Endodermal cell (in vitro differentiated cells): ENCODE measurements at regions not wholly inside any gene's neighbourhood (a gene's known extent, or its start where the extent isn't known, plus 50 kb on each side); places are given as distances from the start of the nearest gene placed in this dataset.

Source experiments
- DNase-seq: peaks from one replicate; pipeline ENCODE4 v3.0.0-alpha.2; 2017
- H3K27ac ChIP-seq: 2 replicates; pipeline ENCODE4 v1.5.1; 2013; ENCODE audit warnings: mild to moderate bottlenecking, low read depth, low read length, moderate library complexity
- H3K27me3 ChIP-seq: 2 replicates; pipeline ENCODE4 v1.6.1; 2013; ENCODE audit warnings: mild to moderate bottlenecking, low read length, moderate library complexity; ENCODE audit not compliant: insufficient read depth, control insufficient read depth, poor library complexity, severe bottlenecking
- H3K36me3 ChIP-seq: 2 replicates; pipeline ENCODE4 v1.7.0; 2013; ENCODE audit warnings: mild to moderate bottlenecking, low read length, moderate library complexity; ENCODE audit not compliant: control insufficient read depth, insufficient read depth
- H3K4me1 ChIP-seq: one replicate; pipeline ENCODE4 v1.7.0; 2013; ENCODE audit warnings: low read length; ENCODE audit not compliant: control insufficient read depth, insufficient read depth
- H3K4me3 ChIP-seq: 2 replicates; pipeline ENCODE4 v1.5.1; 2013; ENCODE audit warnings: mild to moderate bottlenecking, low read length, moderate library complexity
- H3K9ac ChIP-seq: 2 replicates; pipeline ENCODE4 v1.6.1; 2013; ENCODE audit warnings: mild to moderate bottlenecking, low read length, moderate library complexity; ENCODE audit not compliant: poor library complexity, severe bottlenecking; ENCODE audit errors: extremely low read depth
- H3K9me3 ChIP-seq: 2 replicates; pipeline ENCODE4 v1.6.1; 2013; ENCODE audit warnings: mild to moderate bottlenecking, low read length, moderate library complexity; ENCODE audit not compliant: control insufficient read depth
- H3K27ac Mint-ChIP-seq: 2 replicates; pipeline ENCODE4 v1.8.0; 2020; ENCODE audit warnings: mixed read lengths
- H3K27me3 Mint-ChIP-seq: 2 replicates; pipeline ENCODE4 v1.8.0; 2021; ENCODE audit warnings: mild to moderate bottlenecking, mixed read lengths; ENCODE audit not compliant: insufficient read depth
- H3K36me3 Mint-ChIP-seq: 2 replicates; pipeline ENCODE4 v1.8.0; 2020; ENCODE audit warnings: low read depth, mixed read lengths
- H3K4me1 Mint-ChIP-seq: 2 replicates; pipeline ENCODE4 v1.8.0; 2020; ENCODE audit warnings: mixed read lengths
- H3K4me3 Mint-ChIP-seq: 2 replicates; pipeline ENCODE4 v1.8.0; 2020; ENCODE audit warnings: mild to moderate bottlenecking, moderate library complexity, mixed read lengths
- H3K9me3 Mint-ChIP-seq: 2 replicates; pipeline ENCODE4 v1.8.0; 2020; ENCODE audit warnings: mild to moderate bottlenecking, mixed read lengths
- WGBS, 2 experiments: methylation state at CpG; one replicate each; pipeline versions ENCODE4 v1.1.5 to v1.1.7; 2013; ENCODE audit warnings: missing lambda C conversion rate in 2 of 2, mixed read lengths in 1 of 2; ENCODE audit not compliant: insufficient coverage in 1 of 2, insufficient read length in 1 of 2; 5-methylcytosine and 5-hydroxymethylcytosine counted together
- TF ChIP-seq, protein P1 (sequence below): fragments of 200-600 bp; sonication (generic); conservative IDR thresholded peaks from 2 replicates; pipeline ENCODE4 v1.5.0; 2021; ENCODE audit warnings: antibody characterized with exemption, mild to moderate bottlenecking

DNA sequence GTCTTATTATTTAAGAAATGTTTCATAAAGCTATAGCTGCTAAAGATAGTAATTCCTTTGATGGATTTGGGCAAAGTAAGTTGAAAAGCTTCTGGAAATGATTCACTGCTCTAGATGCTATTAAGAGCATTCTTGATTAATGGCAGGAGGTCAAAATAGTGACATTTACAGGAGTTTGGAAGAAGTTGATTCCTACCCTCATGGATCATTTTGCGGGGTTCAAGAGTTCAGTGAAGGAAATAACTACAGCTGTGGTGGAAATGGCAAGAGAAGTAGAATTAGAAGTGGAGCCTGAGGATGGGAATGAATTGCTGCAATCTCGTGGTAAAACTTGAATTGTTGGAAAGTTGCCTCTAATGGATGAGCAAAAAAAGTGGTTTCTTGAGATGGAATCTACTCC is 316.1 kb downstream of the UTRN start:
- TF ChIP-seq, protein P1, sequence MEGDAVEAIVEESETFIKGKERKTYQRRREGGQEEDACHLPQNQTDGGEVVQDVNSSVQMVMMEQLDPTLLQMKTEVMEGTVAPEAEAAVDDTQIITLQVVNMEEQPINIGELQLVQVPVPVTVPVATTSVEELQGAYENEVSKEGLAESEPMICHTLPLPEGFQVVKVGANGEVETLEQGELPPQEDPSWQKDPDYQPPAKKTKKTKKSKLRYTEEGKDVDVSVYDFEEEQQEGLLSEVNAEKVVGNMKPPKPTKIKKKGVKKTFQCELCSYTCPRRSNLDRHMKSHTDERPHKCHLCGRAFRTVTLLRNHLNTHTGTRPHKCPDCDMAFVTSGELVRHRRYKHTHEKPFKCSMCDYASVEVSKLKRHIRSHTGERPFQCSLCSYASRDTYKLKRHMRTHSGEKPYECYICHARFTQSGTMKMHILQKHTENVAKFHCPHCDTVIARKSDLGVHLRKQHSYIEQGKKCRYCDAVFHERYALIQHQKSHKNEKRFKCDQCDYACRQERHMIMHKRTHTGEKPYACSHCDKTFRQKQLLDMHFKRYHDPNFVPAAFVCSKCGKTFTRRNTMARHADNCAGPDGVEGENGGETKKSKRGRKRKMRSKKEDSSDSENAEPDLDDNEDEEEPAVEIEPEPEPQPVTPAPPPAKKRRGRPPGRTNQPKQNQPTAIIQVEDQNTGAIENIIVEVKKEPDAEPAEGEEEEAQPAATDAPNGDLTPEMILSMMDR: no peak
- Mint-ChIP-seq H3K36me3 (peaks cover 20% of the 10 kb centered on the region), H3K4me3 (no peak overlapping the region), H3K9me3 (peaks cover 17% of the 10 kb centered on the region), H3K27me3 (no peaks in the 10 kb centered on the region), H3K4me1 (peaks cover 4% of the 10 kb centered on the region), H3K27ac (no peak overlapping the region)
- Histone ChIP-seq H3K36me3 (peaks cover 4% of the 10 kb centered on the region), H3K27me3 (no peaks in the 10 kb centered on the region), H3K9ac (no peak overlapping the region), H3K9me3 (peaks cover 16% of the 10 kb centered on the region), H3K4me1 (no peaks in the 10 kb centered on the region), H3K27ac (no peak overlapping the region), H3K4me3 (no peak overlapping the region)
- DNase-seq: no peak
- WGBS, 2 experiments: 93 to 97% methylated on average over 1 to 2 of the region's 2 CpGs

DNA sequence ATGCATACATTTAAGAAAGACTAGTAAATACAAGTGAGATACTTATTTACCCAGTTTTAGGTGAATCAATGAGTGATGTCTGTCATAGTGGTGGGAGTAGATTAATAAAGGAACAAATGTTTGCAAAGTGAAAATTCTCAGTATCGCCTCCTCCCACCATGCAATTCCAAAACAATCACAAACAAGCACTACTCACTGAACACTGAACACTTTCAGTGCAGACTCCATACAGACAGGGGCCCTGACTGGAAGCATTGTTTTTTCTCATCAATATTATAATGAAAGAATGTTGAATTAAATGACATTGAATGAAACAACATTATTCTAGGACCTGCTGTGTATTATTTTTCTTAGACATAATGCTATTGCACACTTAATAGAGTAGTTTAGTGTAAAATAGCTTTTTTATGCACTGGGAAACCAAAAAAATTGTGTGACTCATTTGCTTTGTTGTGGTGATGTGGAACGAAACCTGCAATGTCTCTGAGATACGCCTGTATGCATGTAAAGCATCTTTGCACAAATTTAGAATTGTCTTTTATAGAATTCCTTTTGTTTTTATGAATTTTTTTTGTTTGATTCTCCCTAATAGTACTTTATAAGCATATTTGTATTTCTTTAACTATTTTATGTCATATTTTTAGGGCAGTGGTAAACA is 317.5 kb downstream of the UTRN start:
- Mint-ChIP-seq H3K4me3 (no peak overlapping the region), H3K27me3 (no peaks in the 10 kb centered on the region), H3K9me3 (peaks cover 17% of the 10 kb centered on the region), H3K36me3 (peaks cover 26% of the 10 kb centered on the region), H3K27ac (peak overlapping the region; percentile 46), H3K4me1 (peaks cover 4% of the 10 kb centered on the region)
- H3K9ac ChIP-seq: no peak overlapping the region
- no peaks in the 10 kb centered on the region for H3K27me3 ChIP-seq
- 83 to 93% methylated on average over 1 to 3 of the region's 3 CpGs for WGBS, 2 experiments
- H3K4me3 ChIP-seq: no peak overlapping the region
- TF ChIP-seq, protein P1: no peak
- H3K36me3 ChIP-seq: peaks cover 4% of the 10 kb centered on the region
- no peak for DNase-seq
- H3K27ac ChIP-seq: no peak overlapping the region
- H3K4me1 ChIP-seq: no peaks in the 10 kb centered on the region
- peaks cover 16% of the 10 kb centered on the region for H3K9me3 ChIP-seq

DNA sequence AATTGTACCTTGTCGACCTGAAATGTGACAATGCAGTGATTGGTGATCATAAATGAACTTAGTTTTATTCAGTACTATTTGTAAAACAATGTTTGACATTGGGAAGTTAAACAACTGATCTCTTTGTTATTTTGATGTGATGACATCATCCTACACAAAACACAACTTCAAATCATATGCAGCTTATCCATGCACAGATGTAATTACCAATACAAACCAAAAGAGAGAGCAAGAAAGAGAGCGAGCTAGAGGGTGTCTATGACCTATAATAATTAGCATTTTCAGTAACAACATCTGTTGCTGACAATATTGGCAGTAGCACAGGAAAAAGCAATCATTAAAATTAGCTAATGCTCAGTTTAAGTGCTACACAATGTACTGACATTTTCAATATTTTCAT is 320.9 kb downstream of the UTRN start:
- Mint-ChIP-seq H3K27ac (no peak overlapping the region), H3K4me3 (no peak overlapping the region), H3K4me1 (no peaks in the 10 kb centered on the region), H3K36me3 (peaks cover 21% of the 10 kb centered on the region), H3K9me3 (peaks cover 10% of the 10 kb centered on the region), H3K27me3 (no peaks in the 10 kb centered on the region)
- 85 to 88% methylated on average over 2 of the region's 2 CpGs for WGBS, 2 experiments
- peaks cover 5% of the 10 kb centered on the region for H3K36me3 ChIP-seq
- no peak overlapping the region for H3K4me3 ChIP-seq
- H3K4me1 ChIP-seq: no peaks in the 10 kb centered on the region
- no peak overlapping the region for H3K9ac ChIP-seq
- no peak overlapping the region for H3K27ac ChIP-seq
- TF ChIP-seq, protein P1: no peak
- no peaks in the 10 kb centered on the region for H3K27me3 ChIP-seq
- DNase-seq: no peak
- H3K9me3 ChIP-seq: peaks cover 12% of the 10 kb centered on the region
